WTC11 (cell line): ENCODE measurements at regions not wholly inside any gene's neighbourhood (a gene's known extent, or its start where the extent isn't known, plus 50 kb on each side); places are given as distances from the start of the nearest gene placed in this dataset.

Experiments
- ATAC-seq: fragments of 200-7000 bp; cut with Tn5 transposase; 2 replicates; pipeline ENCODE4 v1.10.0; 2021; ENCODE audit warnings: mild to moderate bottlenecking, moderate library complexity
- CTCF ChIA-PET: fragments of 300-600 bp; sonication (Branson Sonifier 250); formaldehyde crosslinking; loops from one replicate; lab custom pipeline; 2021; ENCODE audit warnings: antibody characterized with exemption; lab: Charles Lee
- POLR2A ChIA-PET: fragments of 350-600 bp; sonication (Branson Sonifier 250); formaldehyde crosslinking; loops from one replicate; lab custom pipeline; 2021; ENCODE audit warnings: antibody characterized with exemption; lab: Charles Lee
- DNase-seq: peaks from one replicate; pipeline ENCODE4 v3.0.0; 2021; ENCODE audit warnings: low spot score
- H3K27ac Mint-ChIP-seq: 2 replicates; pipeline ENCODE4 v1.8.0; 2021; ENCODE audit warnings: mixed read lengths
- H3K27me3 Mint-ChIP-seq: 2 replicates; pipeline ENCODE4 v1.8.0; 2021; ENCODE audit warnings: low read depth, mild to moderate bottlenecking, moderate library complexity, mixed read lengths
- H3K36me3 Mint-ChIP-seq: 2 replicates; pipeline ENCODE4 v1.8.0; 2021; ENCODE audit warnings: mixed read lengths
- H3K4me1 Mint-ChIP-seq: 2 replicates; pipeline ENCODE4 v1.8.0; 2022; ENCODE audit warnings: mixed read lengths
- H3K4me3 Mint-ChIP-seq: 2 replicates; pipeline ENCODE4 v1.8.0; 2021; ENCODE audit warnings: mild to moderate bottlenecking, moderate library complexity, mixed read lengths
- H3K9me3 Mint-ChIP-seq: 2 replicates; pipeline ENCODE4 v1.8.0; 2021; ENCODE audit warnings: mixed read lengths
- ATF1 ChIP-seq: sonication (generic); formaldehyde crosslinking; IDR thresholded peaks from 2 replicates; pipeline ENCODE4 v1.8.1; 2023; ENCODE audit warnings: mild to moderate bottlenecking, moderate library complexity, missing genetic modification reagents
- ETV6 ChIP-seq: sonication (generic); formaldehyde crosslinking; IDR thresholded peaks from 2 replicates; pipeline ENCODE4 v1.8.1; 2022; ENCODE audit warnings: mild to moderate bottlenecking, missing genetic modification reagents
- MXD4 ChIP-seq: fragments of 250-450 bp; sonication (Bioruptor Pico); IDR thresholded peaks from 2 replicates; pipeline ENCODE4 v1.8.0; 2021; ENCODE audit warnings: mild to moderate bottlenecking, moderate library complexity, borderline replicate concordance
- NFATC4 ChIP-seq: fragments of 250-450 bp; sonication (Bioruptor Pico); IDR thresholded peaks from 2 replicates; pipeline ENCODE4 v1.9.0; 2021; ENCODE audit warnings: mild to moderate bottlenecking
- NFE2L1 ChIP-seq: sonication (generic); formaldehyde crosslinking; IDR thresholded peaks from 2 replicates; pipeline ENCODE4 v1.8.1; 2023; ENCODE audit warnings: missing genetic modification reagents
- NR2C2 ChIP-seq: sonication (generic); formaldehyde crosslinking; IDR thresholded peaks from 2 replicates; pipeline ENCODE4 v1.8.0; 2022; ENCODE audit warnings: mild to moderate bottlenecking, missing genetic modification reagents
- OVOL2 ChIP-seq: fragments of 250-450 bp; sonication (Bioruptor Pico); IDR thresholded peaks from 2 replicates; pipeline ENCODE4 v1.9.0; 2021; ENCODE audit warnings: mild to moderate bottlenecking, borderline replicate concordance
- RELA ChIP-seq: sonication (generic); formaldehyde crosslinking; IDR thresholded peaks from 2 replicates; pipeline ENCODE4 v1.8.1; 2022; ENCODE audit warnings: missing genetic modification reagents, mild to moderate bottlenecking, borderline replicate concordance
- SOX15 ChIP-seq: fragments of 250-450 bp; sonication (Bioruptor Pico); IDR thresholded peaks from 2 replicates; pipeline ENCODE4 v1.9.0; 2021; ENCODE audit warnings: mild to moderate bottlenecking
- SP1 ChIP-seq: sonication (generic); formaldehyde crosslinking; conservative IDR thresholded peaks from 2 replicates; pipeline ENCODE4 v1.8.1; 2022; ENCODE audit warnings: missing genetic modification reagents
- TEAD4 ChIP-seq: sonication (generic); formaldehyde crosslinking; IDR thresholded peaks from 2 replicates; pipeline ENCODE4 v1.8.0; 2022; ENCODE audit warnings: mild to moderate bottlenecking, missing genetic modification reagents
- ZNF138 ChIP-seq: sonication (generic); formaldehyde crosslinking; conservative IDR thresholded peaks from 2 replicates; pipeline ENCODE4 v1.8.1; 2022; ENCODE audit warnings: mild to moderate bottlenecking, moderate library complexity, missing genetic modification reagents
- TF ChIP-seq, protein P1 (sequence below): sonication (generic); formaldehyde crosslinking; IDR thresholded peaks from 2 replicates; pipeline ENCODE4 v1.8.0; 2022; ENCODE audit warnings: missing genetic modification reagents
- TF ChIP-seq, protein P2 (sequence below): sonication (generic); formaldehyde crosslinking; IDR thresholded peaks from 2 replicates; pipeline ENCODE4 v1.8.0; 2023; ENCODE audit warnings: missing genetic modification reagents, mild to moderate bottlenecking, borderline replicate concordance
- TF ChIP-seq, protein P3 (sequence below): sonication (generic); formaldehyde crosslinking; conservative IDR thresholded peaks from 2 replicates; pipeline ENCODE4 v1.8.1; 2022; ENCODE audit warnings: mild to moderate bottlenecking, missing genetic modification reagents
- TF ChIP-seq, protein P4 (sequence below): fragments of 250-450 bp; sonication (Bioruptor Pico); IDR thresholded peaks from 2 replicates; pipeline ENCODE4 v1.9.0; 2021; ENCODE audit warnings: mild to moderate bottlenecking
- TF ChIP-seq, protein P5 (sequence below): sonication (generic); formaldehyde crosslinking; IDR thresholded peaks from 2 replicates; pipeline ENCODE4 v1.8.0; 2022; ENCODE audit warnings: mild to moderate bottlenecking, missing genetic modification reagents

DNA sequence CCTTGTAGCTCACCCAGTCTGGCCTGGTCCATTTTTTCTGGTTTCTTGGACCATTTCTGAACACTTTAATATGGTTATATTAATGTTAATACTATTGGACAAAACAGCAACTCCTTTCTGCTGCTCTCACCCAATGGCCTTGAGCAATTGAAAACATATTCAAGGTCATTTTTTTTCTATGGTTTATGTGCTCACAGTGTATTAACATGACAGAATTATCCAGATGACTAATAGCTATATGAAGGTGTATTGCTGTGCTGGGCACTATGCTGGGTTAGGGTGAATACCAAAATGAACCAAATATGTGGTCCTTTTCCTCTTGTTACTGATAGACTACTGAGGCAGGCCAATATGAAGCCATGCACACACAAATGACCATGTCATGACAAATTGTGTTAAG, 591.6 kb upstream of the PLXNA2 start:
- CTCF ChIA-PET, result no interaction called here
- no peak for DNase-seq

More for the DNA sequence above, 591.6 kb upstream of the PLXNA2 start:
- POLR2A ChIA-PET, result no interaction called here
- peaks cover 19% of the 10 kb centered on the region for H3K4me1 Mint-ChIP-seq
- TF ChIP-seq, protein P1, sequence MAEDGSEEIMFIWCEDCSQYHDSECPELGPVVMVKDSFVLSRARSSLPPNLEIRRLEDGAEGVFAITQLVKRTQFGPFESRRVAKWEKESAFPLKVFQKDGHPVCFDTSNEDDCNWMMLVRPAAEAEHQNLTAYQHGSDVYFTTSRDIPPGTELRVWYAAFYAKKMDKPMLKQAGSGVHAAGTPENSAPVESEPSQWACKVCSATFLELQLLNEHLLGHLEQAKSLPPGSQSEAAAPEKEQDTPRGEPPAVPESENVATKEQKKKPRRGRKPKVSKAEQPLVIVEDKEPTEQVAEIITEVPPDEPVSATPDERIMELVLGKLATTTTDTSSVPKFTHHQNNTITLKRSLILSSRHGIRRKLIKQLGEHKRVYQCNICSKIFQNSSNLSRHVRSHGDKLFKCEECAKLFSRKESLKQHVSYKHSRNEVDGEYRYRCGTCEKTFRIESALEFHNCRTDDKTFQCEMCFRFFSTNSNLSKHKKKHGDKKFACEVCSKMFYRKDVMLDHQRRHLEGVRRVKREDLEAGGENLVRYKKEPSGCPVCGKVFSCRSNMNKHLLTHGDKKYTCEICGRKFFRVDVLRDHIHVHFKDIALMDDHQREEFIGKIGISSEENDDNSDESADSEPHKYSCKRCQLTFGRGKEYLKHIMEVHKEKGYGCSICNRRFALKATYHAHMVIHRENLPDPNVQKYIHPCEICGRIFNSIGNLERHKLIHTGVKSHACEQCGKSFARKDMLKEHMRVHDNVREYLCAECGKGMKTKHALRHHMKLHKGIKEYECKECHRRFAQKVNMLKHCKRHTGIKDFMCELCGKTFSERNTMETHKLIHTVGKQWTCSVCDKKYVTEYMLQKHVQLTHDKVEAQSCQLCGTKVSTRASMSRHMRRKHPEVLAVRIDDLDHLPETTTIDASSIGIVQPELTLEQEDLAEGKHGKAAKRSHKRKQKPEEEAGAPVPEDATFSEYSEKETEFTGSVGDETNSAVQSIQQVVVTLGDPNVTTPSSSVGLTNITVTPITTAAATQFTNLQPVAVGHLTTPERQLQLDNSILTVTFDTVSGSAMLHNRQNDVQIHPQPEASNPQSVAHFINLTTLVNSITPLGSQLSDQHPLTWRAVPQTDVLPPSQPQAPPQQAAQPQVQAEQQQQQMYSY, result no peak
- TF ChIP-seq NFATC4 (CRISPR knock-in tag) (no peak), SOX15 (CRISPR knock-in tag) (no peak), SP1 (CRISPR knock-in tag) (no peak), RELA (no peak), ATF1 (CRISPR knock-in tag) (no peak), ETV6 (CRISPR knock-in tag) (no peak), OVOL2 (no peak), TEAD4 (no peak), NR2C2 (CRISPR knock-in tag) (no peak), ZNF138 (CRISPR knock-in tag) (no peak), NFE2L1 (no peak), MXD4 (CRISPR knock-in tag) (no peak)
- TF ChIP-seq, protein P2, sequence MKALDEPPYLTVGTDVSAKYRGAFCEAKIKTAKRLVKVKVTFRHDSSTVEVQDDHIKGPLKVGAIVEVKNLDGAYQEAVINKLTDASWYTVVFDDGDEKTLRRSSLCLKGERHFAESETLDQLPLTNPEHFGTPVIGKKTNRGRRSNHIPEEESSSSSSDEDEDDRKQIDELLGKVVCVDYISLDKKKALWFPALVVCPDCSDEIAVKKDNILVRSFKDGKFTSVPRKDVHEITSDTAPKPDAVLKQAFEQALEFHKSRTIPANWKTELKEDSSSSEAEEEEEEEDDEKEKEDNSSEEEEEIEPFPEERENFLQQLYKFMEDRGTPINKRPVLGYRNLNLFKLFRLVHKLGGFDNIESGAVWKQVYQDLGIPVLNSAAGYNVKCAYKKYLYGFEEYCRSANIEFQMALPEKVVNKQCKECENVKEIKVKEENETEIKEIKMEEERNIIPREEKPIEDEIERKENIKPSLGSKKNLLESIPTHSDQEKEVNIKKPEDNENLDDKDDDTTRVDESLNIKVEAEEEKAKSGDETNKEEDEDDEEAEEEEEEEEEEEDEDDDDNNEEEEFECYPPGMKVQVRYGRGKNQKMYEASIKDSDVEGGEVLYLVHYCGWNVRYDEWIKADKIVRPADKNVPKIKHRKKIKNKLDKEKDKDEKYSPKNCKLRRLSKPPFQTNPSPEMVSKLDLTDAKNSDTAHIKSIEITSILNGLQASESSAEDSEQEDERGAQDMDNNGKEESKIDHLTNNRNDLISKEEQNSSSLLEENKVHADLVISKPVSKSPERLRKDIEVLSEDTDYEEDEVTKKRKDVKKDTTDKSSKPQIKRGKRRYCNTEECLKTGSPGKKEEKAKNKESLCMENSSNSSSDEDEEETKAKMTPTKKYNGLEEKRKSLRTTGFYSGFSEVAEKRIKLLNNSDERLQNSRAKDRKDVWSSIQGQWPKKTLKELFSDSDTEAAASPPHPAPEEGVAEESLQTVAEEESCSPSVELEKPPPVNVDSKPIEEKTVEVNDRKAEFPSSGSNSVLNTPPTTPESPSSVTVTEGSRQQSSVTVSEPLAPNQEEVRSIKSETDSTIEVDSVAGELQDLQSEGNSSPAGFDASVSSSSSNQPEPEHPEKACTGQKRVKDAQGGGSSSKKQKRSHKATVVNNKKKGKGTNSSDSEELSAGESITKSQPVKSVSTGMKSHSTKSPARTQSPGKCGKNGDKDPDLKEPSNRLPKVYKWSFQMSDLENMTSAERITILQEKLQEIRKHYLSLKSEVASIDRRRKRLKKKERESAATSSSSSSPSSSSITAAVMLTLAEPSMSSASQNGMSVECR (CRISPR knock-in tag), result no peak
- TF ChIP-seq, protein P3, sequence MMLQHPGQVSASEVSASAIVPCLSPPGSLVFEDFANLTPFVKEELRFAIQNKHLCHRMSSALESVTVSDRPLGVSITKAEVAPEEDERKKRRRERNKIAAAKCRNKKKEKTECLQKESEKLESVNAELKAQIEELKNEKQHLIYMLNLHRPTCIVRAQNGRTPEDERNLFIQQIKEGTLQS, result no peak
- TF ChIP-seq, protein P4, sequence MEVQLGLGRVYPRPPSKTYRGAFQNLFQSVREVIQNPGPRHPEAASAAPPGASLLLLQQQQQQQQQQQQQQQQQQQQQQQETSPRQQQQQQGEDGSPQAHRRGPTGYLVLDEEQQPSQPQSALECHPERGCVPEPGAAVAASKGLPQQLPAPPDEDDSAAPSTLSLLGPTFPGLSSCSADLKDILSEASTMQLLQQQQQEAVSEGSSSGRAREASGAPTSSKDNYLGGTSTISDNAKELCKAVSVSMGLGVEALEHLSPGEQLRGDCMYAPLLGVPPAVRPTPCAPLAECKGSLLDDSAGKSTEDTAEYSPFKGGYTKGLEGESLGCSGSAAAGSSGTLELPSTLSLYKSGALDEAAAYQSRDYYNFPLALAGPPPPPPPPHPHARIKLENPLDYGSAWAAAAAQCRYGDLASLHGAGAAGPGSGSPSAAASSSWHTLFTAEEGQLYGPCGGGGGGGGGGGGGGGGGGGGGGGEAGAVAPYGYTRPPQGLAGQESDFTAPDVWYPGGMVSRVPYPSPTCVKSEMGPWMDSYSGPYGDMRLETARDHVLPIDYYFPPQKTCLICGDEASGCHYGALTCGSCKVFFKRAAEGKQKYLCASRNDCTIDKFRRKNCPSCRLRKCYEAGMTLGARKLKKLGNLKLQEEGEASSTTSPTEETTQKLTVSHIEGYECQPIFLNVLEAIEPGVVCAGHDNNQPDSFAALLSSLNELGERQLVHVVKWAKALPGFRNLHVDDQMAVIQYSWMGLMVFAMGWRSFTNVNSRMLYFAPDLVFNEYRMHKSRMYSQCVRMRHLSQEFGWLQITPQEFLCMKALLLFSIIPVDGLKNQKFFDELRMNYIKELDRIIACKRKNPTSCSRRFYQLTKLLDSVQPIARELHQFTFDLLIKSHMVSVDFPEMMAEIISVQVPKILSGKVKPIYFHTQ (CRISPR knock-in tag), result no peak
- TF ChIP-seq, protein P5, sequence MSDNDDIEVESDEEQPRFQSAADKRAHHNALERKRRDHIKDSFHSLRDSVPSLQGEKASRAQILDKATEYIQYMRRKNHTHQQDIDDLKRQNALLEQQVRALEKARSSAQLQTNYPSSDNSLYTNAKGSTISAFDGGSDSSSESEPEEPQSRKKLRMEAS (CRISPR knock-in tag), result no peak
- TF ChIP-seq, all 79 proteins: peak for 0
- Mint-ChIP-seq H3K36me3 (no peaks in the 10 kb centered on the region), H3K27me3 (no peaks in the 10 kb centered on the region), H3K27ac (no peak overlapping the region), H3K4me3 (no peak overlapping the region), H3K9me3 (no peaks in the 10 kb centered on the region; the same call in 1 of the 2 replicates)
- ATAC-seq, result no peak
